Germinal center (tissue), 1 donor: ENCODE measurements at regions not wholly inside any gene's neighbourhood (a gene's known extent, or its start where the extent isn't known, plus 50 kb on each side); places are given as distances from the start of the nearest gene placed in this dataset.

Experiments
- DNase-seq: peaks from one replicate; pipeline ENCODE4 v3.0.0; 2012; ENCODE audit warnings: mixed read lengths, low spot score

- no peak for DNase-seq
Measured at GRCh38 chr1:243944429-243945160, 94.6 kb upstream of the AKT3 start.

GRCh38 chr1:243943671-243944428 is 93.8 kb upstream of the AKT3 start:
- DNase-seq, result no peak

GRCh38 chr1:243942196-243943150 is 92.4 kb upstream of the AKT3 start:
- DNase-seq, result no peak

GRCh38 chr1:243940451-243940850 is 90.4 kb upstream of the AKT3 start:
- no peak for DNase-seq

- DNase-seq, result no peak
Measured at GRCh38 chr1:243939167-243939848, 89.3 kb upstream of the AKT3 start.

- DNase-seq, result no peak
Measured at GRCh38 chr1:243938208-243938607, 88.2 kb upstream of the AKT3 start.

GRCh38 chr1:243933495-243933894 is 83.5 kb upstream of the AKT3 start:
- DNase-seq, result no peak

GRCh38 chr1:243931957-243932356 is 81.9 kb upstream of the AKT3 start:
- no peak for DNase-seq

GRCh38 chr1:243930822-243931671 is 81.0 kb upstream of the AKT3 start:
- no peak for DNase-seq

GRCh38 chr1:243927381-243927780 is 77.3 kb upstream of the AKT3 start:
- DNase-seq, result no peak

- DNase-seq, result no peak
Measured at GRCh38 chr1:243926803-243927245, 76.8 kb upstream of the AKT3 start.

- no peak for DNase-seq
Measured at GRCh38 chr1:243926299-243926698, 76.3 kb upstream of the AKT3 start.

- DNase-seq, result no peak
Measured at GRCh38 chr1:243924588-243925349, 74.7 kb upstream of the AKT3 start.

- DNase-seq, result no peak
Measured at GRCh38 chr1:243924188-243924587, 74.1 kb upstream of the AKT3 start.

- no peak for DNase-seq
Measured at GRCh38 chr1:243923292-243924171, 73.5 kb upstream of the AKT3 start.

- DNase-seq, result no peak
Measured at GRCh38 chr1:243921111-243921510, 71.1 kb upstream of the AKT3 start.

- no peak for DNase-seq
Measured at GRCh38 chr1:243917863-243918565, 68.0 kb upstream of the AKT3 start.

GRCh38 chr1:243917177-243917862 is 67.3 kb upstream of the AKT3 start:
- no peak for DNase-seq
